ENCODE measurements at regions not wholly inside any gene's neighbourhood (a gene's known extent, or its start where the extent isn't known, plus 50 kb on each side); places are given as distances from the start of the nearest gene placed in this dataset.

DNA sequence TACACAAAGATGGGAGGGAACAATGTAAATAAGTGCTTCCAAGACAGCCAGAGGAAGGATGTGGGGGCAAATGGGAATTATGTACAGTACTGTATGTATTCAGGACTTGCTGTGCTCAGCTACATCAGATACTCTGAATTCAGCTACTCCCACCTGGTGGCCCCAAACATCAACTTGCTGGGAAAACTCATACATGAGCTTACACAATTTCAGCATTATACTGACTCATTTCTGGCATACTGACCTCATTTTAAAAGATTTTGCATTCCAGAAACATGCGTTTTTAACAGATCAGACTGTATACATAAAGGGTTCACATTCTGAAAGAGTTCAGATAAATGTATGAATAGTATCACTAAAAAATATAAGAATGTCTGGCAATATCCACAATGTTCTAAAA is 59.7 kb downstream of the GPX5 start:
- Histone ChIP-seq H3K79me2 (ENCODE audit: insufficient read depth, low read length) (no peaks in the 10 kb centered on the region), H3K9ac (ENCODE audit: low read length) (no peak overlapping the region), H3K27me3 (ENCODE audit: insufficient read depth, low read length) (no peaks in the 10 kb centered on the region), H3K27ac (ENCODE audit: low read depth, low read length) (peak overlapping the region; percentile 25), H3K4me3 (ENCODE audit: insufficient read depth, low read depth, low read length) (no peak overlapping the region), H2AFZ (ENCODE audit: low read depth, low read length) (no peak overlapping the region), H3K9me3 (ENCODE audit: insufficient read depth, low read depth, low read length) (no peaks in the 10 kb centered on the region), H3K4me1 (ENCODE audit: insufficient read depth, low read length) (peaks cover 20% of the 10 kb centered on the region), H3K4me2 (ENCODE audit: low read length) (peak overlapping the region; percentile 28), H3K36me3 (ENCODE audit: insufficient read depth, low read length) (no peaks in the 10 kb centered on the region), H4K20me1 (ENCODE audit: insufficient read depth, low read length) (no peaks in the 10 kb centered on the region)
- Mint-ChIP-seq H3K4me3 (ENCODE audit: unreplicated experiment) (peak overlapping the region; percentile 65), H3K4me1 (ENCODE audit: low read depth, unreplicated experiment) (peaks cover 15% of the 10 kb centered on the region), H3K27me3 (ENCODE audit: low read depth, unreplicated experiment) (no peaks in the 10 kb centered on the region), H3K27ac (ENCODE audit: unreplicated experiment) (peak overlapping the region; percentile 7), H3K36me3 (ENCODE audit: low read depth, unreplicated experiment) (no peaks in the 10 kb centered on the region), H3K9me3 (ENCODE audit: unreplicated experiment) (no peaks in the 10 kb centered on the region)
- no peak for TF ChIP-seq EZH2 (IDR thresholded peaks at IDR 0.05; ENCODE audit: insufficient read depth, low read length)
- TF ChIP-seq, protein P1, sequence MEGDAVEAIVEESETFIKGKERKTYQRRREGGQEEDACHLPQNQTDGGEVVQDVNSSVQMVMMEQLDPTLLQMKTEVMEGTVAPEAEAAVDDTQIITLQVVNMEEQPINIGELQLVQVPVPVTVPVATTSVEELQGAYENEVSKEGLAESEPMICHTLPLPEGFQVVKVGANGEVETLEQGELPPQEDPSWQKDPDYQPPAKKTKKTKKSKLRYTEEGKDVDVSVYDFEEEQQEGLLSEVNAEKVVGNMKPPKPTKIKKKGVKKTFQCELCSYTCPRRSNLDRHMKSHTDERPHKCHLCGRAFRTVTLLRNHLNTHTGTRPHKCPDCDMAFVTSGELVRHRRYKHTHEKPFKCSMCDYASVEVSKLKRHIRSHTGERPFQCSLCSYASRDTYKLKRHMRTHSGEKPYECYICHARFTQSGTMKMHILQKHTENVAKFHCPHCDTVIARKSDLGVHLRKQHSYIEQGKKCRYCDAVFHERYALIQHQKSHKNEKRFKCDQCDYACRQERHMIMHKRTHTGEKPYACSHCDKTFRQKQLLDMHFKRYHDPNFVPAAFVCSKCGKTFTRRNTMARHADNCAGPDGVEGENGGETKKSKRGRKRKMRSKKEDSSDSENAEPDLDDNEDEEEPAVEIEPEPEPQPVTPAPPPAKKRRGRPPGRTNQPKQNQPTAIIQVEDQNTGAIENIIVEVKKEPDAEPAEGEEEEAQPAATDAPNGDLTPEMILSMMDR (IDR thresholded peaks at IDR 0.05; ENCODE audit: insufficient read depth, low read depth, low read length) = peak; percentile 12
- FAIRE-seq = no peak
- peak; percentile 55 for DNase-seq (ENCODE audit: low read depth)

DNA sequence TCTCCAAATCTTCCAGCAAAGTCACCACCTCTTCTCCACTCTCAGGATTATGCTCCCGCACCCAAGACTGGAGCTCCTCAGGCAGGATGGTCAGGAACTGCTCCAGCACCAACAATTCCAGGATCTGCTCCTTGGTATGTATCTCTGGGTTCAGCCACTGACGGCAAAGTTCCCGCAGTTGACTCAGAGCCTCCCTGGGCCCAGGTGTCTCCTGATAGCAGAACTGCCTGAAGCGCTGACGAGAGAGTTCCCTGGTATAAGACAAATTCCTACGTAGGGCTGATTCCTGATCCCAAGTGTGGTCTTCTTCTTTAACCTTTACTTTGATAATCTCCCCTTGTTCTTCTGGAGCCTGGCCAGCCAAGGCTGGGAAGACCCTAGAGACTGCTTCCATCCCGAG is 60.6 kb downstream of the GPX5 start:
- Mint-ChIP-seq H3K27ac (ENCODE audit: unreplicated experiment) (peak overlapping the region; percentile 91), H3K36me3 (ENCODE audit: low read depth, unreplicated experiment) (no peaks in the 10 kb centered on the region), H3K4me3 (ENCODE audit: unreplicated experiment) (peak overlapping the region; percentile 89), H3K9me3 (ENCODE audit: unreplicated experiment) (no peaks in the 10 kb centered on the region), H3K4me1 (ENCODE audit: low read depth, unreplicated experiment) (peaks cover 15% of the 10 kb centered on the region), H3K27me3 (ENCODE audit: low read depth, unreplicated experiment) (peaks cover 3% of the 10 kb centered on the region)
- Histone ChIP-seq H3K4me1 (ENCODE audit: insufficient read depth, low read length) (peaks cover 20% of the 10 kb centered on the region), H4K20me1 (ENCODE audit: insufficient read depth, low read length) (no peaks in the 10 kb centered on the region), H3K9ac (ENCODE audit: low read length) (peak overlapping the region; percentile 83), H3K27ac (ENCODE audit: low read depth, low read length) (no peak overlapping the region), H3K4me3 (ENCODE audit: insufficient read depth, low read depth, low read length) (peak overlapping the region; percentile 93), H2AFZ (ENCODE audit: low read depth, low read length) (peak overlapping the region; percentile 96), H3K36me3 (ENCODE audit: insufficient read depth, low read length) (no peaks in the 10 kb centered on the region), H3K27me3 (ENCODE audit: insufficient read depth, low read length) (peaks cover 6% of the 10 kb centered on the region), H3K79me2 (ENCODE audit: insufficient read depth, low read length) (no peaks in the 10 kb centered on the region), H3K4me2 (ENCODE audit: low read length) (peak overlapping the region; percentile 96), H3K9me3 (ENCODE audit: insufficient read depth, low read depth, low read length) (no peaks in the 10 kb centered on the region)
- no peak for FAIRE-seq
- DNase-seq (ENCODE audit: low read depth) = no peak
- TF ChIP-seq, protein P1 (IDR thresholded peaks at IDR 0.05; ENCODE audit: insufficient read depth, low read depth, low read length) = no peak
- no peak for TF ChIP-seq EZH2 (IDR thresholded peaks at IDR 0.05; ENCODE audit: insufficient read depth, low read length)

DNA sequence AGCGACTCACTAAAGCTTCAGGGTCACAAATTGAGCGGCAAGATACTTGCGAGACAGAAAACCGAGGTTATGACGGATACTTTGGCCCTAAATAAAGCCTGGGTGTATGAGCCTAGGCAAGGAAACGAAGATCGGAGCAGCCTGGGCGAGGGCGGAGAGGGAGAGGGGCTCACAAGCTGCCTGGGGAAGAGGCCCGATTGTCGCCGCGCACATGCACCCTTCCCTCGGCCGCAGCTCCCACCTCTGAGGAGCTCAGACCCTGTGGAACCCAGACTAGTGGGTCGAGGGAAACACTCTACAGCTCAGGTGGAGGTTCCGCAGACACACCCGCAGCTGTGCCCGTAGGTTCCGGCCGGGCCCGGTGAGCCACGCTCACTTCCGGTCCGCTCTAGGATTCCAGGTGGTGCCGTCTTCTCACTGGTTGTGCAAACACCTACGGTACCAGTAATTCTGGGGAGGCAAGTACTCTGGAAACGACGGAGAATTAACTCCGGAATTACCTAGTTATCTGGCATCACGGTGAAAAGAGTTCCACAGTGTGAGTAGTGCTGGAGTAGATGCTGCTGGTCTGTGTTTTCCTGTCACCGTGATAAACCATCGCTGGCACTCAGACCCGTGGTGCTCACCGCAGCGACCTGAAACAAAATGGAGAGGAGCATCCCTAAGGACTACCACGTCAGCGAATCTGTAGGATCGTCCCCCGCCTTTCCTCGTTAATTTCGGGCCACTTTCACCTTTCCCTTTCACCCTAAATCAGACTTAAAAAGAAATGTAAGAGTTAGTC is 61.5 kb downstream of the GPX5 start:
- no peaks in the 10 kb centered on the region for H4K20me1 ChIP-seq (ENCODE audit: insufficient read depth, low read length)
- FAIRE-seq (no peak), DNase-seq (ENCODE audit: low read depth) (peak; percentile 61)
- H3K4me1 ChIP-seq (ENCODE audit: insufficient read depth, low read length) = peaks cover 20% of the 10 kb centered on the region
- no peaks in the 10 kb centered on the region for H3K36me3 Mint-ChIP-seq (ENCODE audit: low read depth, unreplicated experiment)
- H2AFZ ChIP-seq (ENCODE audit: low read depth, low read length) = peak overlapping the region; percentile 96
- H3K27me3 ChIP-seq (ENCODE audit: insufficient read depth, low read length) = peaks cover 6% of the 10 kb centered on the region
- H3K4me1 Mint-ChIP-seq (ENCODE audit: low read depth, unreplicated experiment) = peaks cover 15% of the 10 kb centered on the region
- H3K9ac ChIP-seq (ENCODE audit: low read length) = peak overlapping the region; percentile 83
- H3K4me3 Mint-ChIP-seq (ENCODE audit: unreplicated experiment) = peak overlapping the region; percentile 89
- H3K27me3 Mint-ChIP-seq (ENCODE audit: low read depth, unreplicated experiment) = peaks cover 8% of the 10 kb centered on the region
- peak overlapping the region; percentile 91 for H3K27ac Mint-ChIP-seq (ENCODE audit: unreplicated experiment)
- H3K27ac ChIP-seq (ENCODE audit: low read depth, low read length) = peak overlapping the region; percentile 62
- H3K79me2 ChIP-seq (ENCODE audit: insufficient read depth, low read length) = no peaks in the 10 kb centered on the region
- no peaks in the 10 kb centered on the region for H3K9me3 Mint-ChIP-seq (ENCODE audit: unreplicated experiment)
- H3K36me3 ChIP-seq (ENCODE audit: insufficient read depth, low read length) = no peaks in the 10 kb centered on the region
- H3K4me2 ChIP-seq (ENCODE audit: low read length) = peak overlapping the region; percentile 96
- no peak for TF ChIP-seq EZH2 (IDR thresholded peaks at IDR 0.05; ENCODE audit: insufficient read depth, low read length)
- TF ChIP-seq, protein P1 (IDR thresholded peaks at IDR 0.05; ENCODE audit: insufficient read depth, low read depth, low read length) = no peak
- H3K4me3 ChIP-seq (ENCODE audit: insufficient read depth, low read depth, low read length) = peak overlapping the region; percentile 93
- no peaks in the 10 kb centered on the region for H3K9me3 ChIP-seq (ENCODE audit: insufficient read depth, low read depth, low read length)
